Thyroid gland (tissue), 4 donors: ENCODE measurements at regions not wholly inside any gene's neighbourhood (a gene's known extent, or its start where the extent isn't known, plus 50 kb on each side); places are given as distances from the start of the nearest gene placed in this dataset.

Experiments used
- DNase-seq, 2 donors: peaks; one replicate each; pipeline ENCODE4 v3.0.0-alpha.2; 2019
- H3K27ac ChIP-seq, 3 donors: fragments of 200-600 bp; sonication (generic); 1 replicate in 2 of 3; 2 replicates in 1 of 3; pipeline ENCODE4 v1.5.1; 2016 to 2019; ENCODE audit warnings: mild to moderate bottlenecking in 1 of 3, moderate library complexity in 1 of 3
- H3K27me3 ChIP-seq: fragments of 200-600 bp; sonication (generic); one replicate; pipeline ENCODE4 v1.5.1; 2019
- H3K36me3 ChIP-seq, 2 donors: fragments of 200-600 bp; sonication (generic); one replicate each; pipeline ENCODE4 v1.5.1; 2016 to 2019
- H3K4me1 ChIP-seq, 2 donors: fragments of 200-600 bp; sonication (generic); one replicate each; pipeline ENCODE4 v1.5.1; 2017 to 2019
- H3K4me3 ChIP-seq, 3 donors: fragments of 200-600 bp; sonication (generic); replicated peaks in 1 of 3; 1 replicate in 2 of 3; 2 replicates in 1 of 3; pipeline ENCODE4 v1.5.1; 2016; ENCODE audit warnings: mild to moderate bottlenecking in 1 of 3
- H3K9me3 ChIP-seq: fragments of 200-600 bp; sonication (generic); one replicate; pipeline ENCODE4 v1.5.1; 2017
- CTCF ChIP-seq, 6 experiments: fragments of 200-600 bp in 3 of 6; fragments of 450-650 bp in 3 of 6; sonication (generic) in 3 of 6; IDR thresholded peaks; one replicate each; pipeline ENCODE4 v1.5.1; 2016 to 2019; ENCODE audit warnings: antibody characterized with exemption in 6 of 6, mild to moderate bottlenecking in 2 of 6, inconsistent platforms in 1 of 6, moderate library complexity in 1 of 6
- POLR2A ChIP-seq, 2 donors: fragments of 450-650 bp; IDR thresholded peaks; one replicate each; pipeline ENCODE4 v1.6.1; 2017; ENCODE audit warnings: antibody characterized with exemption in 2 of 2, mild to moderate bottlenecking in 2 of 2, moderate library complexity in 1 of 2
- WGBS, 2 donors: methylation state at CpG; one replicate each; pipeline ENCODE4 v1.1.5; 2017; 5-methylcytosine and 5-hydroxymethylcytosine counted together
- intact Hi-C: fragments of 100-400 bp; cut with DNase I; formaldehyde crosslinking; loops from one replicate; pipeline ENCODE4 v1.15.1; 2023

DNA sequence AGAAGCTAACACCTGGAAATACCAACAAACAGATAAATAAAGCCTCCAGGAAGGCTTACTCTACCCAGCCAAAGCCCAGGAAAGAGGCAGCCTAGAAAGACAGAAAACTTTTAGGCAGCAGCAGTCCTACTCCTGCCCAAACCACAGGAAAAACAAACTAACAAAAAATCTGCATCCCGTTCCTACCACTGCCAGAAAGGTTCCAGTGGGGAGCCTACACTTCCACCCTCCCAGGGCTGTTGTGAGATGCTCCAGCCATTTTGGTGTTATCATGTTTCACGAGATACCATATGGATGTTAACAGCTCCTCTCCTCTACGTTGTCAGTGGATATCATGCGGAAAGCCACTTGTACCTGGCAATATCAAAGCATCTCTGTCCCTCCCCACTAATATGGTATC lies 135.9 kb upstream of the ADRA1D start:
- TF ChIP-seq CTCF (IDR thresholded peaks at IDR 0.05) = no peak
- TF ChIP-seq POLR2A (IDR thresholded peaks at IDR 0.05) = no peak
- Histone ChIP-seq H3K27ac (no peak overlapping the region), H3K9me3 (no peaks in the 10 kb centered on the region), H3K36me3 (no peaks in the 10 kb centered on the region), H3K4me1 (no peaks in the 10 kb centered on the region), H3K4me3 (no peak overlapping the region), H3K27me3 (no peaks in the 10 kb centered on the region)
- intact Hi-C loops = no loop called here
- 79 to 86% methylated on average over 4 of the region's 4 CpGs for WGBS, 2 donors
- no peak for DNase-seq

GRCh38 chr20:4383961-4384360 lies 134.9 kb upstream of the ADRA1D start:
- no peak overlapping the region for H3K27ac ChIP-seq
- DNase-seq = no peak
- 68 to 74% methylated on average over 5 of the region's 5 CpGs for WGBS, 2 donors

DNA sequence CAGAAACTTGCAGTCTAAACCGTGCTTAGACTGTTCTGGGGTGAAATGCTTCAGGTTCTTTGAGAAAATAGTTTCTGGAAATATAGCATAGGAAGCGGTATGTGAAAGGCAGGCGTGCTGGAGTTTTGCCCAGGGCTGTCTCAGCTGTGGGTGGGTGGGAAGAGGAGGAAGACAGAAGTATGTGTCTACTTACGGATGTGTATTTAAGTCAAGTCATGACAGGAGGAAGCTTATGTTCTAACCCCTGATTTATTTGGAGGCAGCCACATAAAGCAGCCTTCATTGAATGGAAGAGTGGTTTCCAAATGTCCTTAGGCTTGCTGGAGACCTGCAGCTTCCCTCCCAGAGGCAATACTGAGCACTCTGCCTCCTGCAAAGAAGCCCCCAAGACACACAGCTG lies 126.8 kb upstream of the ADRA1D start:
- intact Hi-C loops = no loop called here
- no peak for TF ChIP-seq POLR2A (IDR thresholded peaks at IDR 0.05)
- TF ChIP-seq CTCF (IDR thresholded peaks at IDR 0.05) = no peak
- Histone ChIP-seq H3K27ac (no peak overlapping the region), H3K36me3 (no peaks in the 10 kb centered on the region), H3K9me3 (no peaks in the 10 kb centered on the region), H3K4me3 (no peak overlapping the region), H3K27me3 (no peaks in the 10 kb centered on the region), H3K4me1 (no peaks in the 10 kb centered on the region)
- DNase-seq = no peak
- WGBS, 2 donors = 53 to 56% methylated on average over 4 of the region's 4 CpGs

More at GRCh38 chr20:4383961-4384360, 134.9 kb upstream of the ADRA1D start:
- no peak overlapping the region for H3K4me3 ChIP-seq
- H3K27me3 ChIP-seq = no peaks in the 10 kb centered on the region
- no peaks in the 10 kb centered on the region for H3K36me3 ChIP-seq
- H3K9me3 ChIP-seq = no peaks in the 10 kb centered on the region
- TF ChIP-seq CTCF (IDR thresholded peaks at IDR 0.05) = no peak
- no peak for TF ChIP-seq POLR2A (IDR thresholded peaks at IDR 0.05)
- intact Hi-C loops = no loop called here
- H3K4me1 ChIP-seq = no peaks in the 10 kb centered on the region

GRCh38 chr20:4373454-4373853 lies 124.4 kb upstream of the ADRA1D start:
- intact Hi-C loops = no loop called here
- Histone ChIP-seq H3K27me3 (no peaks in the 10 kb centered on the region), H3K4me1 (no peaks in the 10 kb centered on the region), H3K9me3 (no peaks in the 10 kb centered on the region), H3K27ac (no peak overlapping the region), H3K4me3 (no peak overlapping the region), H3K36me3 (no peaks in the 10 kb centered on the region)
- WGBS, 2 donors = 81 to 90% methylated on average over 1 of the region's 1 CpG
- no peak for DNase-seq
- no peak for TF ChIP-seq CTCF (IDR thresholded peaks at IDR 0.05)
- no peak for TF ChIP-seq POLR2A (IDR thresholded peaks at IDR 0.05)

DNA sequence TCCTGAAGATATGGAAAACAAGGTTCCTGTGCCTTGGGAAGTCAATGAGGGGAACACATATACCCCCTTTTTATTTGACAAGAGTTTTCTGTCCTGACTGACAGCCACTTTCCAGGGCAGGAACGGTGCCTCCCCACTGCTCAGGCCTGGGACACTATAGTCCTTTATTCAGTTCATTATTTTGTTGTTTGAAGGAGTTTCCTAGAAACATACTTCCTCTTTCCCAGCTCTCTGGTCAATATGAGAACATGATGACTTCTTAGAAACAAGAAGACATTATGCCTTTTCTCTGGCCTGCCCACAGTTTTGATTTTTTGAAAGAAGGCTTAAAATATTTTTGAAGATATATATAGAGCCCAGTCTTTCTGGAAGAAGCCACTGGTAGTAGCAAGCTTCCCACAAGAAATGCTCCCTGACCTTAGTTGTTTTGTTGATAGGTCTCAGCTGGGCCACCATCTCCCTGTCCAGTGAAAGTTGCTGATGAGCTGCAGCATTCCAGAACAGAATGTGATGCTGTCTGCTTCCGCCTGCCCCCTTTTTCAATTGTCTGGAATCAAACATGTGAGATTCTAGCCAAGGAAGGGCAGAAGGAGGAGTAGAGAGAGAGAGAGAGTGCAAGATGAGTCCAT lies 122.7 kb upstream of the ADRA1D start:
- no peak for DNase-seq
- H3K27ac ChIP-seq = no peak overlapping the region
- H3K4me1 ChIP-seq = no peaks in the 10 kb centered on the region
- 89 to 94% methylated on average over 2 of the region's 2 CpGs for WGBS, 2 donors
- TF ChIP-seq POLR2A (IDR thresholded peaks at IDR 0.05) = no peak
- TF ChIP-seq CTCF (IDR thresholded peaks at IDR 0.05) = no peak
- H3K4me3 ChIP-seq = no peak overlapping the region
- H3K27me3 ChIP-seq = no peaks in the 10 kb centered on the region
- no peaks in the 10 kb centered on the region for H3K9me3 ChIP-seq
- H3K36me3 ChIP-seq = no peaks in the 10 kb centered on the region
- intact Hi-C loops = no loop called here
